Body of pancreas (tissue), 4 donors: ENCODE measurements at regions not wholly inside any gene's neighbourhood (a gene's known extent, or its start where the extent isn't known, plus 50 kb on each side); places are given as distances from the start of the nearest gene placed in this dataset.

ENCODE experiments used
- POLR2A ChIP-seq, 3 donors: fragments of 450-650 bp; IDR thresholded peaks; one replicate each; pipeline ENCODE4 v1.6.1; 2016; ENCODE audit warnings: antibody characterized with exemption in 3 of 3, mild to moderate bottlenecking in 2 of 3
- TF ChIP-seq, protein P1 (sequence below), 7 experiments: fragments of 450-650 bp in 4 of 7; fragments of 200-600 bp in 3 of 7; sonication (generic) in 3 of 7; IDR thresholded peaks; one replicate each; pipeline ENCODE4 v1.5.1; 2016 to 2019; ENCODE audit warnings: antibody characterized with exemption in 7 of 7

DNA sequence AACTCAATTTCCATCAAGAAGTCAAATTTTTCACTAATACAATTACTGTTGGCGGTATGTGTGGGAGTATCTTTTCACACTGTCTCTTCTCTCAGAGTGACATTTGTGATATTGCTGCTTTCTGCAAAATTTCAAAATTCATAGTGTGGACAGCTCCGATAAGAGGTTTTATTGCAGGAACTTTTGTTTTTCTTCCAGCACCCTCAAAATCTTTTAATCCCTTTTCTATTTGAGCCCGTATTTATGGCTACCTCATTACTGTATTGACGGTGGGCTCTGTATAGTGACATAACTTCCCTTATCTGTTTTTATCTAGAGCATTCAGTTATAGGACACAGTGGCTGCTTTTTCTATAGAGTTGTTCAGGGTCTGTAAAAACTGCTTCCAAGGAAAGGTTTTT, 794.4 kb upstream of the TMPRSS15 start:
- TF ChIP-seq, protein P1, sequence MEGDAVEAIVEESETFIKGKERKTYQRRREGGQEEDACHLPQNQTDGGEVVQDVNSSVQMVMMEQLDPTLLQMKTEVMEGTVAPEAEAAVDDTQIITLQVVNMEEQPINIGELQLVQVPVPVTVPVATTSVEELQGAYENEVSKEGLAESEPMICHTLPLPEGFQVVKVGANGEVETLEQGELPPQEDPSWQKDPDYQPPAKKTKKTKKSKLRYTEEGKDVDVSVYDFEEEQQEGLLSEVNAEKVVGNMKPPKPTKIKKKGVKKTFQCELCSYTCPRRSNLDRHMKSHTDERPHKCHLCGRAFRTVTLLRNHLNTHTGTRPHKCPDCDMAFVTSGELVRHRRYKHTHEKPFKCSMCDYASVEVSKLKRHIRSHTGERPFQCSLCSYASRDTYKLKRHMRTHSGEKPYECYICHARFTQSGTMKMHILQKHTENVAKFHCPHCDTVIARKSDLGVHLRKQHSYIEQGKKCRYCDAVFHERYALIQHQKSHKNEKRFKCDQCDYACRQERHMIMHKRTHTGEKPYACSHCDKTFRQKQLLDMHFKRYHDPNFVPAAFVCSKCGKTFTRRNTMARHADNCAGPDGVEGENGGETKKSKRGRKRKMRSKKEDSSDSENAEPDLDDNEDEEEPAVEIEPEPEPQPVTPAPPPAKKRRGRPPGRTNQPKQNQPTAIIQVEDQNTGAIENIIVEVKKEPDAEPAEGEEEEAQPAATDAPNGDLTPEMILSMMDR (IDR thresholded peaks at IDR 0.05), result no peak
- TF ChIP-seq POLR2A (IDR thresholded peaks at IDR 0.05), result no peak
